HG02571 (cell line): ENCODE measurements at regions not wholly inside any gene's neighbourhood (a gene's known extent, or its start where the extent isn't known, plus 50 kb on each side); places are given as distances from the start of the nearest gene placed in this dataset.
"Not testable (repeated sequence)": the region's sequence is repeated elsewhere in the genome, so short reads cannot be mapped to it uniquely, and the experiment has no call there.

Experiments used
- ATAC-seq: cut with Tn5 transposase; IDR thresholded peaks from one replicate; pipeline ENCODE4 v1.9.1; 2021; ENCODE audit warnings: mild to moderate bottlenecking, moderate library complexity; ENCODE audit not compliant: unreplicated experiment

DNA sequence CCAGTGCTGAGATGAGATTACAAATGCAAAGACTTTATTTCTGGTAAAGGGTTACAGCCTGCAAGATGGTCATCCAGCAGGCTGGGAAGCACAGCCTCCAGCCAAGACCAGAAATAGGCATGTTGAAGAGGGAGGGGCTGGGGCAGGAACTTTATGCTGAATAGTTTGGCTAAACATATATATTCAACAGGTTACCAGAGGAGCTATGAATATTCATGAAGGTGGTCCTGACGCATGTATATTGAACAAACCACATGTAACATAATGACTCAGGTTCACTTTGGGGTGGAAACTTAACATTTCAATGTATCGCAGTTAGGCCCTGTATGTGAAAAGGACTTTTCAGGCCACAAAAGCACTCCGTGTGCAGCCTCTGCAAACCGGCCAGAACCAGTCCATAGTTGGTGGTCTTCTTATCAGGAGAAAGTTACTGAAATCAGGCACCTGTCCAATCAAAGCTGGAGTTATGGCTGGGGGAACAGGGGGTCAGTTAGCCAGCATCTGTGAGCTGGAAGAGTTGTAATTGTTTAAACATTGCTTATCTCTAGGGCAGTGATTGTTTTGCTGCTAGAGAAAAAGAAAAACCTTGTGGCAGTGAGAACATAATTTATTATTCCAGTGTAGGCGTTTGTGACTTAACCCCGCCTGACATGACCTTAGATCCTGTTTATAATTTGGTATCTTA lies 372.9 kb upstream of the AUTS2 start:
- no peak for ATAC-seq

DNA sequence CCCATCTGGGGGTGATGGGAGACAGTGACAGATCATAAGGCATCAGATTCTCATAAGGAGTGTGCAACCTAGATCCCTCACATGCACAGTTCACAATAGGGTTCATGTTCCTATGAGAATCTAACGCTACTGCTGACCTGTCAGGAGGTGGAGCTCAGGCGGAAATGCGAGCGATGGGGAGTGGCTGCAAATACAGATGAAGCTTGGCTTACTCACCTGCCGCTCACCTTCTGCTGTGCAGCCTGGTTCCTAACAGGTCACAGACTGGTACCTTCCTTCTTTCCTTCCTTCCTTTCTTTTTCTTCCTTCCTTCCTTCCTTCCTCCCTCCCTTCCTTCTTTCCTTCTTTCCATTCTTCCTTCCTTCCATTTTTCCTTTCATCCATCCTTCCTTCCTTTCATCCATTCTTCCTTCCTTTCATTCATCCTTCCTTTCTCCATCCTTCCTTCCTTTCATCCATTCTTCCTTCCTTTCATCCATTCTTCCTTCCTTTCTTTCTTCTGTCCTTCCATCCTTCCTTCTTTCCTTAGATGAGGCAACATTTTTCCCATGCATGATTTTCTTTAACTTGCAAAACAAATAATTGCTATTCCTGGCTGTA lies 370.0 kb upstream of the AUTS2 start:
- no peak for ATAC-seq

DNA sequence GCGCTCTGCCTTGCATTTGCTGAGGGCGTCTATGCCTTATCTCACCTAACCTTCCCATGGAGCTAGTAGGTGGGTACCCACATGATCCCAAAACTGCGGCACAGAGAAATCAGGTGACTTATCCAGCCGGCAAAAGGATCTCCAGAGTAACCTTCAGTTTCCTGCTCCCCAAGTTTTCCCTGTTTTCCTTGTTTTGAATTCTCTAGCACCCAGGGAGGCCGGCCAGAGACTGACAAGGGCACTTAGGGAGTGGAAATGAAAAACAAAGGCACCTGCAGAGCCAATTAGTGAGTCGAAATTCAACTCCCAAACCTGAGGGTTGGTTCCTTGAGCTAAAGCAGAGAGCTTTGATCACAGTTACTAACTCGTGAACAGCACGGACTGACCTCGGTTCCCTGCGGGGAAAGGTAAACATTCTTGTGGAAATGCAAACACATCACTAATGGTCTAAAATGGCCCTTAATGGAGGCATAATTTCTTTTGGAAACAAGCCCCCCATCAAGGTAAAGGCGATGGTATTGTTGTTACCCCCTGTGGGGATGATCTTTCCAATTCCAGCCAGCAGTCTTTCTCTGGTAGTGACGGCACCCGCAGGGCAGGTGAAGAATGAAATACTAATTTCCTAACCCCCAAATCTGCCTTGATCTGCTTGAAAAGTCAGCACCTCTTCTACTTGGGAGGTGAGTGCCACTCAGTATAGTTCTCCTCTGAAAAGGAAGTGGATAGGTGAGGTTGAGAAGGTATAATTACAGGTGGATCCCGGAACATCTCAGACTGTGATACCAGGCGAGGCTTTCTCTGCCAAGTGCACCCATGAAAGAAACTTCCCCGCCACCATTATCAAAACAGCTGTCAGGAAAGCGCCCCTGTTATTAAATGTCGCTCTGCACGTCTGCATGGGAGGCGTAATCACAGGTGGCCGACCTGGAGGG lies 365.6 kb upstream of the AUTS2 start:
- no peak for ATAC-seq

DNA sequence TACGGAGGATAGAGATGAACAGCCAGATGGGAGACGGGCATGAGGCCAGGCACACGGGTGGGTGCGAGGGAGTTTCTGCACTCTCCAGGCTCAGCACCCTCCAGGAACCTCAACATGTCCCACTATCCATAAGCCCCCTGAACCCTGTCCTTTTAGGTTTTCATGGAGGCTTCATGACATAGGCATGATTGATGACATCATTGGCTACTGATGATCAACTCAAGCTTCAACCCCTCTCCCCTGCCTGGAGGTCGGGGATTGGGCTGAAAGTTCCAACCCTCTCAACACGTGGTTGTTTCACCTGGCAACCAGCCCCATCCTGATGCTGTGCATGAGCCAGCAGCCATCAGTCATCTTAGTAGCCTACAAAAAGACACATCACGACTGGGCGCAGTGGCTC lies 360.7 kb upstream of the AUTS2 start:
- no peak for ATAC-seq

DNA sequence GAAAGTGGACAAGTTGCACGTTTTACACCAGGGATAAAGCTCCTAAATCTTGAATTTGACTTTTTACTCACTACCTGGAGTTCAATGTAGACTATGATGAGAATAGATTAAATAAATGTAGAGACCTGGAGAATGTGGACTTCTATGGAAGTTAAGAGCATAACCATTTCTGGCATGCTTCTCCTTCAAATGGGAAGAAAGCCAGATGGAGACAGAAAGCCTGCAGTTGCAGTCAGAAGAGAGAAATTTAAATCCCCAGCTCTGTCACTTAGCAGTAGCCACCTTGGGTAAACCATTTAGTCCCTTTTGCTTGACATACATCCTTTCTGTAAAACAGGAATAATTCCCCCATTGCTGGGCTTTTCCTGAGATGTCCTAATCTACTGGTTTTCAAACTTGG lies 355.3 kb upstream of the AUTS2 start:
- no peak for ATAC-seq

DNA sequence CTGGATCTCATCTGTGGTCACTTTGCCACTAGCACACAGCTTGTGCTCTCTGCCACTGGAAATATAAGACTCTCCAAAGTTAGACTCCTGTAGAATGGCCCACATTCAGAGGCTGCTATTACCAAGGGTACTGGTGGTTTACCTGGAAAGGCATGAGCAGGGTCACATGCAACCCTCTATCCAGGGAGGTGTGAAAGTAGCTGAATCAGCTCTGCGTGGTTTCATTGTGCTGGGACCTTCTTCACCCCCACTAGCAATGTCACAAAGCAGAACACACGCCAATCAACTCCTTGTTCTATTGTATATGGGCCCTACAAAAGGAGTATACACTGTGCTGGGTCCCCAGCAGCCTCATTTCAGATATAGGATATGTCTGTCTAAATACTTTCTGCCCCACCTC lies 353.6 kb upstream of the AUTS2 start:
- no peak for ATAC-seq

DNA sequence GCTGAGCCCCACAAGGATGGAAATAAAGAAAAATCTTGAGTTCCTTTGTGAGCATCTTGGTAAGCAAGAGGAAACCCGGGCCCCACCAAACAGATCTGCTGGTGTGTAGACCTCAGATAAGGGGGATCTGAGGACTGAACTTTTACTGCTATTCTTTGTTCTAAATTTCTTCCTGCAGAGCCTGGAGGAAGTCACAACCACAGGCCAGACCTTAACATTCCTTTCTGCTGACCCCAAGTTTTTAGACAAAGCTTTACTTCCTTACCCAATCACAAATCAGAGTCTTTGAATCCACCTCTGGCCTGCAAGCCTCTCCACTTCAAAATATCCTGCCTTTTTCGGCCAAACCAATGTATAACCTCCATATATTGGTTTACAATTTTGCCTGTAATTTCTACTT lies 352.6 kb upstream of the AUTS2 start:
- ATAC-seq = no peak

DNA sequence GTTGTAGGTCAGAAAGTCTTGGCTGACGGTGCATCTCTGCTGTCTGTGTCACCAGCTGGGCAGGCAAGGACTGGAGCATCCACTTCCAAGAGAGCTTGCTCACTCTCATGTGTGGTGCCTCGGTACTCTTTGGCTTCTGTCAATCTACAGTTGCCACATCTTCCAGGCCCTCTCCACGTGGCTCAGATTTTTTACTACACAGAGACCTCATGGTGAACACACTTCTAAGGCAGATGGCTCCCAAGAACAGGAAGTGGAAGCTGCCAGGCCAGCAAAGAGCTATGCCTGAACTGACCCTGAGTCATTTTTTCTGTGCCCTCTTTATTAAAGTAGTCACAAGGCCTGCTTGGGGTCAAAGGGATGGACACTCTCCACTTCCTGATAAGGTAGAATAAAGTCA lies 351.5 kb upstream of the AUTS2 start:
- no peak for ATAC-seq

DNA sequence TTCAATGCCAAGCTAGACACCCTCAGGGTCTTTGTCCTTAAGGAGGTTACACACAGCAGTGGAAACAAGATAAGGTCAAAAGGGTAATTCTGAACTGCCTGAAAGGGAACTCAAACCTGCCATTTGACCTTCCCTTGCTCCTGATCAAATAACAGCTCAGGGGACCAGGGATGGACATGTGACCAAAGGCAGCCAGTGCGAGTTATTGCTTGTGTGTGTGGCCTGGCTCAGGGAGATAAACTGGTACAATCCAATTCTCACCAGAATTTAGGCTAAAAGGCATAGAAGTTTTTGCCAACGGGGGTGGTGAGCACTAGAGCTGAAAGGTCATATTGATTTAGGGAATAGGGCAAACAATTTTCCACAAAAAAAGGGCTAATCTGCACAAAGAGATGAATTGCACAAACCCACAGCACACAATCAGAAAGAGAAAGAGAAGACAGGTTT lies 349.9 kb upstream of the AUTS2 start:
- not testable (repeated sequence) for ATAC-seq

DNA sequence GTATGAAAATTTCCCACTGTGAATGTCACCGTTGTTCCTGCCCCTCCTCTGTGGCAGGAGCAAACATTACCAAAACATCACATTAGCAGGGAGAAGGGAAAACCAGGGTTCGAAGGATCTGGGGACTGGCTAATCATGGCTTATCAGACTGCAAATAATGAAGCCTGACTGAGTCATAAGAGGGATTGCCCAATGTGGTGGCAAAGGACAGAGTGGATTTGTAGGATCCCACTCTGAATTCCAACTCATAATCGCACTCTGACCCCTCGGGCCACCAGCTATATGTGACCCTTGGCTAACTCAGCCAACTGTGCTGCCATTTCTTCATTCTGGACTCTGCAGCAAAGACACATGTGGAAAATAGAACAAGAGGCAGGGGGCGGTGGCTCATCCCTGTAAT lies 347.3 kb upstream of the AUTS2 start:
- no peak for ATAC-seq

DNA sequence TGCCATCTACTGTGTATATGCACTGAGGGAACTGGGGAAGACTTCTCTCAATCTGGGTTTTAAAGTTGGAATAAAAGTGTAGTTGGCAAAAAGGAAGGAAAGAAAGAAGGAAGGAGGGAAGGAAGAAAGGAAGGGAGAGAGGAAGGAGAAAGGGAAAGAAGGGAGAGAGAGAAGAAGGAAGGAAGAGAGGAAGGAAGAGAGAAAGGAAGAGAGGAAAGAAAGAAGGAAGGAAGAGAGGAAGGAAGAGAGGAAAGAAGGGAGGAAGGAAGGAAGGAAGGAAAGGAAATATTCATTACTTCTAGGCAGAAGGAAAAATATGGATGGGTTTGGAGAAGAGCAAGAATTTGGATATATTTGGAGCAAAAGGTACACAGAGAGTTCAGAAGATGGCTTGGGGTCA lies 343.6 kb upstream of the AUTS2 start:
- no peak for ATAC-seq

DNA sequence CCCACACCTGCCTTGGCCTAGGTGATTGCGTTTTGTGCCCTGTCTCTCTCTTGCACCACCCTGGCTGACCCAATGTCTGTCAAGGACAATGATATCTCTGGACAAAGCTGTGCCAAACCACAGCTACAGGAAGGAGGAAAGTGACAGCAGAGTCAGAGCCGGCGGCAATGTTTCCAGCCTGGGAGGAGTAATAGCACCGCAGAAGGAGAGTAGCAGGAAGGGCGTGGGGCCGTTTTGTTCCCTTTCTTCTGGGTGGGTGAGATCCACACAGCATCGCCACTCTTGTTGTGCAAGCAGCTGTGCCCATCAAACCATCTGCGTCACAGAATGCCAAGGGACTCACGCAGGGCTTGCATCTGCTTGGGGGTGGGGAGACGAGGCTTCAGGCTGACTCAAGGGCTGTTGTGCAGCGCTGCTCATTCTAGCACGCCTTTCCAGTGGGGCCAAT lies 341.6 kb upstream of the AUTS2 start:
- no peak for ATAC-seq

DNA sequence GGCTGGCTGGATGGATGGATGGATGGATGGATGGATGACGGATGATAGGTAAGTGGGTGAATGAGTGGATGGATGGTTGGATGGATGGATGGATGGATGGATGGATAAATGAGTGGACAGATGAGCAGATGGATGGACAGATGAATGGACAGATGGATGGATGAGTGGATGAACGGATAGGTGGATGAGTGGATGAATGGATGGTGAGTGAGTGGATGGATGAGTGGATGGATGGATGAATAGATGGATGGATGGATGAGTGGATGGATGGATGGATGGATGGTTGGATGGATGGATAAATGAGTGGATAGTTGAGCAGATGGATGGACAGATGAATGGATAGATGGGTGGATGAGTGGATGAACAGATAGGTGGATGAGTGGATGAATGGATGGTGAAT lies 340.7 kb upstream of the AUTS2 start:
- no peak for ATAC-seq

DNA sequence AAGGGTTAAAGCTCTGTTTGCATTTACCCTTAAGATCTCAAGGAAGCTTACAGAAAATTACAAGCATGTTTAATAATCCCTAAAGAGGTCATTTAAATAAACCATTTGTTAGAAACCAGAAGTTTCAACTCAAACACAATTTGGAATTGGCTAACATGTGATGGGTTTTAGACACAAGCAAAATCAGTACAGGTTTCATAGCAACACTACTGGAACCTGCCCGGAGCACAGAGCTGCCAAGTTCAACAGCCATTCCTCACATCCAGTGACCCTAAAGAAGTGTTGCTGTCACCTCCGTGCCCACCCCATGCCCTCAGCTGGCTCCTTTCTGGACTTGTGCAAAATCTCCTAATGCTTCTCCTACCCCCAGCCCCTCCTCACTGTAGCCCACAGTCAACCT lies 338.8 kb upstream of the AUTS2 start:
- ATAC-seq = no peak

DNA sequence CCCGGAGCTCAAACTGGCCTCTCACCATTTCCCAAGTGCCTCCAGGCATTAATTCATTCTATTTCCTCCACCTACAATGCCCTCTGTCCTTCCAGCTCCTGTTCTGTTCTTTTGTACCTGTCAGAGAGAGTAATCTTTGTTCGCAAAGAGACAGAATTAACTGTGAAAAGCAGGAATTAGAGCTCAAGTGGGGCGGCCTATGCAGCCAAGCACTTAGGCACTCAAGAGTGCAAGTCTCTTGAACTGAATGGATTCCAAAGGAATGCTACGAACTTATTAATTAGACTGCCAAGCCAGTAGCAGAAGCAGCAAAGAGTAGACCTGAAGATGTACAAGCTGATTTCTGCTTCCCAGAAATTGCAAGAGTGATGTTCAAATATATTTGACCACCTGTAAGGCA lies 338.3 kb upstream of the AUTS2 start:
- no peak for ATAC-seq

DNA sequence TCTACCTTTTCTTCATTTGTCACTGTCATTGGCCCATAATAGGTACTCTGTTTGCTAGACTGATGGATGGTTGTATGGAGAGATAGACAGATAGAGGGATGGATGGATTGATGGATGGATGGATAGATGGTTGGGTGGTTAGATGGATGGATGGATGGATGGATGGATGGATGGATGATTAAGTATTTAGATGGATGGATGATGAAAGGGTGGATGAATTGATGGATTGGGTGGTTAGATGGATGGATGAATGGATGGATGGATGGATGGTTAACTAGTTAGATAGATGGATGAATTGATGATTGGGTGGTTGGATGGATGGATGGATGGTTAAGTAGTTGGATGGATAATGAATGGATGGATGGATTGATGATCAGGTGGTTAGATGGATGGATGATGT lies 334.7 kb upstream of the AUTS2 start:
- no peak for ATAC-seq

DNA sequence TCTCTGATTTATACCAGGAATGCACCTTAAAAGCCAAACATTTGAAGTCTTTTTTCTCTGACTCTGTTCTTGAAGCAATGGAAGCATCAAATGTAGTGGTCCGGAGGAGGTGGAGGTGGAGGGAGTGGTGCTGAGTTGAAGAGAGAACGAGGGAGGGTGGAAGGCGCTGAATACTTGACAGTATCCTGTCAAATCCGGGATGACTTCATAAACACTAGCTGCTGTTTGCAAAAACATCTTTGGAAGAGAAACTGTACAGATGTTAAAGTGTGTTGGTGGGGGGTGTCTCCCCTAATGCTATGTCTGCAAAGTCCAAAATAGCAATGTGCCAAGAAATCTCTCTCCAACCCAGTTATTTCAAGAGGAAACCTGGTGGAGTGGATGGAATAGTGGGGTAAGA lies 328.5 kb upstream of the AUTS2 start:
- no peak for ATAC-seq

DNA sequence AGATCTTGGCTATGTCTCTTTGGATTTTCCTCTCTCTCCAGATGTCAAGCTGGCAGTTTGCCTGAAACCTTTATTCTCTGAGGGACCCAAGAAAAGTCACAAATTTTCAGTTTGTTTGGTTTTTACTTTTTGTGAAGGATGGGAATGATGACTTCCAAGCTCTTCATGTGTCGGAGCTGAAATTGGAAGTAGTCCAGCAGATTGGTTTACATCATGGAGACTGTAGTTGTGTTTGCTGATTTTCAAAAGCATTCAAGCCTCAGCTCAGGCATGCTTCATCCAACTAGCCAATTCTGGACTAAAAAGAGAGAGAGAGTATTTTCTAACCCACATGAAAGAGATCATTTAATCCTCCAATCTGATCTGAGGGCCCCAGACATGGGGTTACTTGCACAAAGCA lies 326.2 kb upstream of the AUTS2 start:
- no peak for ATAC-seq

DNA sequence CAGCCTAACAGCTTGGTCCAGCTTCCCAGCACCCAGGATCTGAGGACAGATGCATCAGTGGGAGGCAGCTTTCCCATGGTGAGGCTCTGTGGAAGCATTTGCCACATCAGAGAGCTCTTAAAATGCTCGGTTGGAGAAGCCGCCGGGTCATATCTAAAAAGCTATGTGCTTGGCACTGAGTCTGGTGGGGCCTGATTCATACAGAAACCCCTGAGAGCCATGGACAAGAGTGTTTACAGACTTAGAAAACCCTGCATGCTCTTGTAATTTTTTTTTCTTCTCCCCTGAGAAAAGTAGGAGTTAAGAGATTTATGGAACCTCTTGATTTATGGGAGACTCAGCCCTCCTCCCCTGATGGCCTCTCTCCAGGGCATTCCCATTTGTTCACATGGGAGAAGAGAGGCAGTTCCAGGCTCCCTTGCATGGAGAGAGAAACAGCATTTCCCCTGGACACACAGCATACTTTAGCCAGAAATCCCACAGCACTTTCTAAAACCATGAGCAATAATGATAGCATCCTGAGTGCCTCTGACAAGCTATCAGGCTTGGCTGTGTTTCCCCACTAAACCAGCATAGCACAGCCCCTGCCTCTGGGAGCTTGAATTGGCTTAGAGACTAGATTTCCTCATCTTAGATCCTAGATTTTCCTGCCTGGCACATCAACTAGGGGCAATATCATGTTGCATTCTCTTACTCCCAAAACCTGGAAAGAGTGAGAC lies 322.1 kb upstream of the AUTS2 start:
- ATAC-seq = no peak

DNA sequence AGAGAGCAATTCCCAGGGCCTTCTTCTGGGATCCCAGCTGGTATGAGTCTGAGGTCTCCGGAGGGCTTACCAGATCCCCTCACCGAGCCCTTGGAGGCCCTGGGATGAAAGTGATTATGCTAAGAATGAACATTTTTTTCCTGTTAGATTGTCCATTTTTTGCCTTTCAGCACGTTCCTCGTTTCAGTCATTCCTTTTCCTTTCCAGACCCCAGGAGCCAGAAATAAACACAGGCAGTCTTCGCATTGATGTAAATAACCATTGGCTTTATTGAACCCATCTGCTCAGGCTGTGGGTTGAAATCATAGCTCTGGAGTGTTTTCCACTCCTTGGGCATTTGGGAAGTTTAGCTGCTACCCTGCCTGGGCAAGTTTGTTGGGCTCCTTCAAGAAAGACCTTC lies 320.9 kb upstream of the AUTS2 start:
- ATAC-seq = no peak

DNA sequence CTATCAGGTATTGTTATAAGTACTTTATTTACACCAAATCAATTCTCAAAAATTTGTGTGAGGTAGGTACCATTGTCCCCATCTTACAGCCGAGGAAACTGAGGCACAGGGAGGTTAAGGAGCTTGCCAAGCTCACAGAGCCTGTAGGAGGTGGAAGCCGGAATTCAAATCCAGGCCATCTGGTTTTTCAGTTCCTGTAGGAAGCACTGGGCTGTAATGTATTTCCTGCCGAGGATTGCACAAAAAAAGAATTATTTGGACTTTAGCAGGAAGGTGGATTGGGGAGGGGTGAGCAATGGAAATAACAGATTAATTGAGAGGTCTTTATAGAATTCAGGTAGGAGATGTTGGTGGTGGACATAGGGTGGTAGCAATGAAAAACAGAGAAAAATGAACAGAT lies 315.3 kb upstream of the AUTS2 start:
- ATAC-seq = no peak
